CD14-positive monocyte (primary cell): ENCODE measurements at regions not wholly inside any gene's neighbourhood (a gene's known extent, or its start where the extent isn't known, plus 50 kb on each side); places are given as distances from the start of the nearest gene placed in this dataset.

Experiments used
- DNase-seq, 3 donors: peaks; one replicate each; pipeline ENCODE4 v3.0.0-alpha.2; 2011 to 2022
- H2AFZ ChIP-seq: 2 replicates; pipeline ENCODE4 v1.6.0; 2012; ENCODE audit warnings: mild to moderate bottlenecking, low read depth, low read length, inconsistent platforms; ENCODE audit not compliant: insufficient read depth, poor library complexity, severe bottlenecking
- H3K27ac ChIP-seq, 2 donors: 1 replicate in 1 of 2; 2 replicates in 1 of 2; pipeline ENCODE4 v1.5.1; 2012 to 2013; ENCODE audit warnings: low read length in 2 of 2, control low read depth in 1 of 2, inconsistent platforms in 1 of 2, low read depth in 1 of 2, mild to moderate bottlenecking in 1 of 2
- H3K27me3 ChIP-seq, 2 donors: one replicate each; pipeline versions ENCODE4 v1.6.0 to v1.6.1; 2011 to 2013; ENCODE audit warnings: low read length in 2 of 2; ENCODE audit not compliant: control insufficient read depth in 2 of 2, insufficient read depth in 2 of 2
- H3K36me3 ChIP-seq, 2 donors: replicated peaks in 1 of 2; 1 replicate in 1 of 2; 2 replicates in 1 of 2; pipeline versions ENCODE4 v1.5.1 to v1.6.1; 2012 to 2013; ENCODE audit warnings: low read length in 2 of 2, control low read depth in 1 of 2, inconsistent platforms in 1 of 2, mild to moderate bottlenecking in 1 of 2; ENCODE audit not compliant: insufficient read depth in 2 of 2, control insufficient read depth in 1 of 2
- H3K4me1 ChIP-seq, 2 donors: 1 replicate in 1 of 2; 2 replicates in 1 of 2; pipeline versions ENCODE4 v1.5.1 to v1.6.1; 2012 to 2013; ENCODE audit warnings: low read length in 2 of 2, control low read depth in 1 of 2, inconsistent platforms in 1 of 2, mild to moderate bottlenecking in 1 of 2, moderate library complexity in 1 of 2; ENCODE audit not compliant: insufficient read depth in 2 of 2, control insufficient read depth in 1 of 2
- H3K4me2 ChIP-seq: replicated peaks from 2 replicates; pipeline ENCODE3; 2012; ENCODE audit warnings: low read length, moderate library complexity, mild to moderate bottlenecking; ENCODE audit not compliant: poor library complexity, severe bottlenecking; ENCODE audit errors: extremely low read depth
- H3K4me3 ChIP-seq, 3 experiments: fragments of 200-600 bp in 1 of 3; sonication (generic) in 1 of 3; replicated peaks in 1 of 3; 1 replicate in 2 of 3; 2 replicates in 1 of 3; pipeline ENCODE4 v1.5.1; 2011 to 2013; ENCODE audit warnings: low read length in 3 of 3, mild to moderate bottlenecking in 3 of 3, control low read depth in 2 of 3, low read depth in 2 of 3, inconsistent platforms in 1 of 3, moderate library complexity in 1 of 3
- H3K79me2 ChIP-seq: 2 replicates; pipeline ENCODE4 v1.6.0; 2012; ENCODE audit warnings: mild to moderate bottlenecking, control low read depth, inconsistent platforms, low read length, moderate library complexity; ENCODE audit not compliant: insufficient read depth
- H3K9ac ChIP-seq: 2 replicates; pipeline ENCODE4 v1.6.0; 2017; ENCODE audit warnings: low read length, mild to moderate bottlenecking; ENCODE audit not compliant: insufficient read depth, poor library complexity, severe bottlenecking
- H3K9me3 ChIP-seq, 2 donors: replicated peaks in 1 of 2; 1 replicate in 1 of 2; 2 replicates in 1 of 2; pipeline versions ENCODE4 v1.5.1 to v1.6.1; 2012 to 2013; ENCODE audit warnings: low read length in 2 of 2, control low read depth in 1 of 2; ENCODE audit not compliant: control insufficient read depth in 1 of 2, insufficient read depth in 1 of 2
- H4K20me1 ChIP-seq: 2 replicates; pipeline ENCODE4 v1.6.0; 2012; ENCODE audit warnings: mild to moderate bottlenecking, low read length, control low read depth, moderate library complexity; ENCODE audit not compliant: insufficient read depth
- H3K27ac Mint-ChIP-seq, 7 donors: one replicate each; pipeline ENCODE4 v1.8.0; 2020; ENCODE audit warnings: mild to moderate bottlenecking in 7 of 7, mixed read lengths in 7 of 7, moderate library complexity in 6 of 7, inconsistent platforms in 2 of 7
- H3K27me3 Mint-ChIP-seq, 3 donors: one replicate each; pipeline ENCODE4 v1.8.0; 2021 to 2022; ENCODE audit warnings: low read depth in 3 of 3, mild to moderate bottlenecking in 3 of 3, mixed read lengths in 3 of 3, moderate library complexity in 3 of 3, inconsistent platforms in 1 of 3
- H3K36me3 Mint-ChIP-seq, 2 donors: one replicate each; pipeline ENCODE4 v1.8.0; 2020; ENCODE audit warnings: mixed read lengths in 2 of 2, inconsistent platforms in 1 of 2, mild to moderate bottlenecking in 1 of 2
- H3K4me1 Mint-ChIP-seq: one replicate; pipeline ENCODE4 v1.8.0; 2020; ENCODE audit warnings: mild to moderate bottlenecking, mixed read lengths
- H3K4me3 Mint-ChIP-seq, 2 donors: one replicate each; pipeline ENCODE4 v1.8.0; 2020; ENCODE audit warnings: mild to moderate bottlenecking in 2 of 2, mixed read lengths in 2 of 2, moderate library complexity in 1 of 2
- H3K9me3 Mint-ChIP-seq, 7 donors: one replicate each; pipeline ENCODE4 v1.8.0; 2020 to 2022; ENCODE audit warnings: mixed read lengths in 7 of 7, mild to moderate bottlenecking in 6 of 7, moderate library complexity in 6 of 7, inconsistent platforms in 2 of 7
- CTCF ChIP-seq: fragments of 200-600 bp; IDR thresholded peaks from one replicate; pipeline ENCODE4 v1.8.0; 2022; ENCODE audit warnings: antibody characterized with exemption, mild to moderate bottlenecking
- WGBS: methylation state at CpG from one replicate; pipeline ENCODE4 v1.1.5; 2013; ENCODE audit warnings: missing lambda C conversion rate; ENCODE audit not compliant: insufficient coverage; 5-methylcytosine and 5-hydroxymethylcytosine counted together
- intact Hi-C, 2 donors: fragments of 100-400 bp; cut with micrococcal nuclease; formaldehyde crosslinking; loops; one replicate each; pipeline versions ENCODE4 v1.15.0 to v1.15.1; 2023

GRCh38 chr17:12398441-12399051 is 267.1 kb upstream of the MYOCD start:
- Histone ChIP-seq H3K79me2 (no peaks in the 10 kb centered on the region), H3K4me1 (no peaks in the 10 kb centered on the region), H3K4me3 (no peak overlapping the region), H3K9me3 (peaks cover 0 to 12% of the 10 kb centered on the region in 2 donors), H3K4me2 (no peak overlapping the region), H3K27ac (no peak overlapping the region), H3K9ac (no peak overlapping the region), H3K27me3 (no peaks in the 10 kb centered on the region), H4K20me1 (no peaks in the 10 kb centered on the region), H2AFZ (no peak overlapping the region), H3K36me3 (no peaks in the 10 kb centered on the region)
- H3K27me3 Mint-ChIP-seq = peaks cover 0 to 3% (median 2%) of the 10 kb centered on the region in 3 donors
- WGBS = 74% methylated on average over 5 of the region's 8 CpGs
- DNase-seq = no peak
- no peaks in the 10 kb centered on the region for H3K4me1 Mint-ChIP-seq
- no peak overlapping the region for H3K27ac Mint-ChIP-seq
- H3K9me3 Mint-ChIP-seq = peaks cover 4 to 27% (median 11%) of the 10 kb centered on the region in 7 donors
- H3K4me3 Mint-ChIP-seq = no peak overlapping the region
- no peak for TF ChIP-seq CTCF
- no peaks in the 10 kb centered on the region for H3K36me3 Mint-ChIP-seq
- intact Hi-C loops = no loop called here

DNA sequence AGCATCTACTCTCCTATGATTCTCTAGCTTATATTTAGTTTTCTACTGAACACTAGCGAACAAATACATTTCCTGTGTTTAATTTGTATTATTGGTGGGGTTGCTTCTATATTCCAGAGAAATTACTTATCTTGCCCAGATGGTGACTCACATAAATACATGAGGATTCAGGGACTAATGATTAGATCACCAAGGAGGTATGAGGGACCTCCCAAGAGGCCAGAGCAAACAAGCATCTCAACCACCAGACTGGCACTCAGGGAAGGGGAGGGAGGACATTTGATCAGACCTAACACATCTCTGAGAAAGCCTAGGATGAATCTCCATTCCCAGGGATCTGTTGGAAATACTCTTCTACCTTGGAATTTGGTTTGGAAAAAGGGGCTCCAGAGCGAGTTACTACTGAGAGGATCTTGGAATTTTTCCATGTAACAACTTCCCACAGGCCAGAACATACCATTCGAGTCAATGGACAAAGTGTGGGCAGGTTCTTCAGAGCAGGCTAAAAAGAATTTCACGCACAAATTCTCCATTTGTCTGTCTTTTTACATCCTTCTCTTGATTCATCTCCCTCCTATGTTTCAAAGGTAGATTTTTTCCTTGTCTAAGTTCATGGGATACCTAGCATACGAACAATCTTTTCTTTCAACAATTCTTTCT is 262.6 kb upstream of the MYOCD start:
- Histone ChIP-seq H3K4me2 (no peak overlapping the region), H3K9ac (no peak overlapping the region), H3K9me3 (peaks cover 11 to 12% of the 10 kb centered on the region in 2 donors), H3K4me1 (no peaks in the 10 kb centered on the region), H3K27me3 (no peaks in the 10 kb centered on the region), H3K27ac (no peak overlapping the region), H3K36me3 (no peaks in the 10 kb centered on the region), H3K4me3 (no peak overlapping the region), H3K79me2 (no peaks in the 10 kb centered on the region), H4K20me1 (no peaks in the 10 kb centered on the region), H2AFZ (no peak overlapping the region)
- H3K4me3 Mint-ChIP-seq = no peak overlapping the region
- H3K9me3 Mint-ChIP-seq = peaks cover 6 to 25% (median 9%) of the 10 kb centered on the region in 7 donors
- no peak overlapping the region for H3K27ac Mint-ChIP-seq
- DNase-seq = no peak
- WGBS = 100% methylated on average over 1 of the region's 5 CpGs
- intact Hi-C loops = no loop called here
- H3K27me3 Mint-ChIP-seq = peaks cover 0 to 2% (median 0%) of the 10 kb centered on the region in 3 donors
- no peaks in the 10 kb centered on the region for H3K36me3 Mint-ChIP-seq
- TF ChIP-seq CTCF = no peak
- H3K4me1 Mint-ChIP-seq = no peaks in the 10 kb centered on the region
